Left forelimb (tissue), 1 donor: ENCODE measurements at regions not wholly inside any gene's neighbourhood (a gene's known extent, or its start where the extent isn't known, plus 50 kb on each side); places are given as distances from the start of the nearest gene placed in this dataset.

Experiments used
- DNase-seq: peaks from one replicate; pipeline ENCODE4 v3.0.0-alpha.2; 2018; ENCODE audit warnings: low spot score

DNA sequence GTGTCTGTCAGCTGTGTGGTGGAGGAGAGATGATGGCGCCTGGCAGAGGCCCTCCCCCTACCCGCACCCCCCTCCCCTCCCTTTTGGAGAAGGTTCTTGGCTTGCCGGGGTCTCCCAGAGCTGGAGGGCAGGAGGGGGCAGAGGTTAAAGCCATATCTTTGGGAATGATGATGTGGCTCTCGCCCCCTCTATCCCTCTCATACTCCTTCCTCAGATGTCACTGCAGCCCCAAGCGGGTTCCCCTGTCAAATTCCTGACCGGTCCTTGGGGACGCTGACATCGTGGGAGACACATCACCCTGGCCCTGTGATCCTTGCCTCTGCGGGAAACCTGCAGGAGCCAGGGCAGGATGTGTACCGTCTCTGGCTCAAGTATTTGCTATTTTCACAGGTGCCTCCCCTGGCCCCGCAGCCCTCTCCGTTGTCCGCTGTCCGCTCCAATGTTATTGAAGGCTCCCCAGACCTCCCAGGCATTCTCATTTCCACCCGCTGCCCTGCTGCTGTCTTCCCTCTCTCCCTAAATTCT, 109.5 kb downstream of the FOXD1 start:
- no peak for DNase-seq

DNA sequence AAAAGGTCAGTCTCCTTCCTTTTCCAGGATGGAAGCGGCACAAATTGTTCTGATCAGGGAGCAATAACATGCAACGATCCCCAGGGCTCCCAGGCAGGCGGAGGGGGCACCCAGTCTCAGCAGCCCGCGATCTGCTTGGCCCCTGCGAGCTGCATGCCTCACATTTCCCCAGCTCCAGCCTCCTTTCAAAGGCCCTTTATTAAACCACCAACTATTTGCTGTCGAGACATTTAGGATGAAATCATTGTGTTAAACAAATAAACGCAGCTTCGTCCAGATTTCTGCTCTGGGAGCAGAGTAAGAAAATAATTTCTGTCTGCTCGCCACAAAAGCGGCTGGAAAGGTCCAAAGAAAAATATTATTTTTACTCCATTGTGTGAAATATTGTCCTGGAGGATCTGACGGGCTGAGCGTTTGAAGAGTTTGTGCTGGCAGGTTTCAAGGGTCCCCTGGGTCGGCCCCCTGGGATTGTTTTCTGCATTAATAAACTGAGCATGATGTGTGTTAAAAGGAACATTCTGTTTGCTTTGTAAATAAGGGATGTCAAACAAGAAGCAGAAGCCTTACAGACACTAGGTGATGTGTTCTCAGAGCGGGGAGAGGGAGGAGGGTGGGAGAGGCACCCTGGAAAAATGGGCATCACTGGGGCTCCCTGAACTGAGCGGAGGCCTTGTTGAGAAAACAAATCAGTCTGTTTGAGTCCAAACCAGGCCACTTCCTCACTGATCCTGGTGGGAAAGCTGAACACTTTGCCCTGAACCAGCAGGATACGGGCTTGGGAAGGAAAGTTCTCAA, 110.1 kb downstream of the FOXD1 start:
- no peak for DNase-seq

DNA sequence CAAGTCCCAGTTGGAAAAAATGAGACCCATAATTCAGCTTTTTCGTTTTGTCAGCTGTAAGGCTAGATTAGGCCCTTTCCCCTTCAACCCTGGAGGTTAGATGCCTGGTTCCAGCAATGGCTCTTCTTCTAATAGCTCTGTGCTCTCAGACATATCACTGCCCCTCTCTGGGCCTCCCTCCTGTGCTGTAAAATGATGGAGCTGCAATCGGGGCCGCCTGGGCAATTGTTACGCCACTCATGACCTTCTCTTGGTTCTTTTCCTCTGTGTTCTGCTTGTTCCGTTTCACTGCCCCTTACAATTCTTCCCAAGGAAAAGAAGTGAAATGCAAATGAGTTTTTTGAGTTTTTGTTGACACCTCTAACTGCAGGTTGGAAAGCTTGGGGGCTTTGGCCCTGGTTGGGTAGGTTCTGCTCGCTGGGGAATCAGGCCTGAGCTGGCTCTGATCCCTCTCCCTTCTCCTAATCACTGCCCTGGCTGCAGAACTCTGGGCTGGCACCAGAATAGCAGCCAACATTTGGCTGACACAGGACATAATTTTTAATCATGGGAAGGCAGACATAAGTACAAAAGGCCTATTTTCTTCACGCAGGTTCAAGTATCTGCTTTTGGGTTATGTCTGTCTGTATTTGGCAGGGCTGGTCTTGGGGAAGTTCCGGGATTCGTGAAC, 110.9 kb downstream of the FOXD1 start:
- DNase-seq: no peak

DNA sequence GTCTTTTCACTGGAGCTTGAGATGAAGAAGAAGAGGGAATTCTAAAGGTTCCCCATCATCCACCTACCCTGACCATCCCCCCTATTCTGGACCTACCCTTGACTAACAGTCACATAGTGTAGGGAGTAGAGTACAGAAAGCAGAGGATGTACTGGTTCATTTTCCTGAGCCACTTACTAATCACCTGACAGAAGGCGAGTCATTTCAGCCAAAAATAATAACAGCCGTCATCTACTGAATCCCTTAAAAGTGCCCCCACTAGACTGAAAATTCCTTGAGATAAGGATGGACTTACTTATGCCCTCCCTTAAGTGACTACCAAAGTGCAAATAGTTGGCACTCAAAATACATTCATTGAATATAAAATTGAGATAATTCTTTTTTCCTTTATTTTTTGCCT, 112.2 kb downstream of the FOXD1 start:
- DNase-seq: no peak

DNA sequence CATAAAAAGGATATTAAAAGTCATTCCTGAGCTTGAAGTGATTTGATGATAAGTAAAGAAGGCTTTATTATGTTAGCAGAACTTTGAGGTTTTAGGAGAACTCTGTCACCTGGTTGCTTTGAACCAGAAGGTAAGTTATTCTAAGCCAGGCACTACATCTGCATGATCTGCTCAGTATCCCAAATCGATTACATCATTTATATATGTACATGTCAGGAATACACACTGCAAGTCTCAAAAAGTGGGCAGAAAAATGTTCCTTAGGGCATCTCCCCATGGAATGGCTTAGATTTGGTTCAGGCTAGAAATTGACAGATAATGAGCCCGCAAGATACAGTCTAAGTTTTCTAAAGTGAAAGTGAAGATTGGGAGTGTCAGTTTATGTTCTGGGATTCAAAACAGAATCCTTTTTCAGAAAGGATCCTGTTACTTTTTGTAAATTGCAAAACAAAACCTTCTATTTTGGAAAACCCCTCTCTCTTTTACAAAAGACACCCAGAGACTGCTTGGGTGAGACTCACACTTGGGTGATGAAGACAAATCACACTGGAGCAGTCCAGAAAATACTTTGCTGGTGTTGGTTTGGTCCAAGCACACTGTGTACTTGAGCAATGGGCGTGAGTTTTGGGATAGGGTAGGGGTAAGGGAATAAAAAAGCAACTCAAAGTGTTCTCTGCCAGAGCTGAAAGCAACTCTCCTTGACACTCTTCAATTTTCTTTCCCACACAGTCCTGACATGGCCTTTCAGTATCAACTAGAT, 114.5 kb downstream of the FOXD1 start:
- DNase-seq: no peak

DNA sequence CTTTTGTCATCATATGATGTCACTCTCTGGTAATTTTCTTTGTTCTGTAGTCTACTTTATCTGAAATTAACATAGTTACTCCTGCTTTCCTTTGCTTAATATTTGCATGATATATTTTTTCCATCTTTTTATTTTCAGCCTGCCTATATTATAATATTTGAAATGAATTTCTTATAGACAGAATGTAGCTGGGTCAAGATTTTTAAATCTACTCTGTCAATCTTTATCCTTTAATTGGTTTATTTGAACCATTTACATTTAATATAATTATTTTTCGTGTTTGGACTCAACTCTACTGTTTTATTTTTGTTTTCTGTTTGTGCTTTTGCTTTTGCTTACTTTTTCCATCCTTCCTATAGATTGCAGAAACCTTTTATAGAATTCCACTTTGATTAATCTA, 118.0 kb downstream of the FOXD1 start:
- DNase-seq: no peak

DNA sequence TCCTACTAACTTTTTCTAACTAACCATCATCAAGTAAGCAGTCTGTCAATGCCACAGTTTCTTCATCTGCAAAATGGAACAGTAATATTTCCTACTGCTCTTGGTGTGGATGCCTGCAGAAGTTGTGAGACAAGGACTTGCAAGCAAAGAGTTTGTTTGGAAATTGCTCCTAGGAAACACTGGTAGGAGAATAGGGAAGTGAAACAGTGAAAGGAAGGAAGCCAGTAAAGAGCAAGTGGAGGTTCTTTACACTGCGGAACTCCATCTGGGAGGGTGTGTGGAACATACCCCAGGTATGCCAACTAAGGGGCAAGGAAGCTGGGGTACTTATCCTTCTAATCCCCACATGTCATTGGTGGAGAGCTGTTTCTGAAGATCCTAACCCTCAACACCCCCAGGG, 119.9 kb downstream of the FOXD1 start:
- no peak for DNase-seq

DNA sequence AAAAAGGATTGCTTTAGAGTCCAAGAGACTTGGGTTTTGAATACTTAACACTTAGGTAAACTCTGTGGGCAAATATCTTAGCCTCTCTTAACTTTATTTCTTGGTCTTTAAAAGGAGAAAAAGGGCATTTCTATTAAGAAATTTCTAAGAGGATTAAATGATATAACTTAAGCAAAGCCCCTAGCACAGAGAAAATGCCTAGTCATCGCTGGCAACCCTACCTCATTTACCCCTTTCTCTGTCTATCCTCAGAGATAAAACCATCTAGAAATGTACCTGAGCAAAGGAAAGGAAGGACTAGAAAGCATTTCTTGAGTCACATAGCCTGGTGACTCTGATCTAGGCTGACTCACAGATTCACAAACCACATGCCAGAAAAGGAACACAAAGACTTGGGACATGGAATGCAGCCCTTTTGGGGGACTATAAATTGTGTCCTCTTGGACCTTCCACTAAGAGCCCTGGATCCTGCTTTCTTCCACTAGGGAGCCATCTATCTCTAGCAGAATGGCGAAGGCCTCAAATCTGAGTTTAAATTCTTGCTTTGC, 120.6 kb downstream of the FOXD1 start:
- no peak for DNase-seq

DNA sequence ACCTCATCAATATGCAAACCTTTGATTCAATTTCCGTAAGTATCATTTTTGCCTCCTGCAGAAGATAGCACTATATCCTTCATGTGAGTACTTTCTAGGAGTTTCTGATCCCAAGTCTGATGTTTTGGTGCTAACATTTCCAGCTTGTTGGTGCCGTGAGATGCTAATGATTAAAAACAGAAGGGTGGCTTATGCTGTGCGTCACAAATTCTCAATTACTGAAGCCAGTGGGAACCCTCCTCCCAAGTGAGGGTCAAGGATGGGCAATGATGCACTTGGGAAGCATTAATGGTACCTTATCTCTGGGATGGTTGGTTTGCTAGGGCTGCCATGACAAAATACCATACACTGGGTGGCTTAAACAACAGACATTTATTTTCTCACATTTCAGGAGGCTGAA, 123.0 kb downstream of the FOXD1 start:
- no peak for DNase-seq

DNA sequence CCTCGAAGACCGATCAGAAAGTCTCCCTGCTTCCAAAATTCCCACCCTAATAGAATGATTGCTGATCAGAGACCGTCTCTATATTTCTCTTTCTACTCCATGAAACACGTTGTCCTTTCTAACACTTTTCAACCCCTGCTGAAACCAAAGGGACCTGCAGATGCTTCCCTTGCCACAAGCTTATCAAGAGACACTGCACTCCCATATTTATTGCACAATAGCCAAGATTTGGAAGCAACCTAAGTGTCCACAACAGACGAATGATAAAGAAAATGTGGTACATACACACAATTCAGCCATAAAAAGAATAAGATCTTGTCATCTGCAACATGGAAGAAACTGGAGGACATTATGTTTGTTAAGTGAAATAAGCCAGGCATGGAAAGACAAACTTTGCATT, 125.1 kb downstream of the FOXD1 start:
- no peak for DNase-seq

DNA sequence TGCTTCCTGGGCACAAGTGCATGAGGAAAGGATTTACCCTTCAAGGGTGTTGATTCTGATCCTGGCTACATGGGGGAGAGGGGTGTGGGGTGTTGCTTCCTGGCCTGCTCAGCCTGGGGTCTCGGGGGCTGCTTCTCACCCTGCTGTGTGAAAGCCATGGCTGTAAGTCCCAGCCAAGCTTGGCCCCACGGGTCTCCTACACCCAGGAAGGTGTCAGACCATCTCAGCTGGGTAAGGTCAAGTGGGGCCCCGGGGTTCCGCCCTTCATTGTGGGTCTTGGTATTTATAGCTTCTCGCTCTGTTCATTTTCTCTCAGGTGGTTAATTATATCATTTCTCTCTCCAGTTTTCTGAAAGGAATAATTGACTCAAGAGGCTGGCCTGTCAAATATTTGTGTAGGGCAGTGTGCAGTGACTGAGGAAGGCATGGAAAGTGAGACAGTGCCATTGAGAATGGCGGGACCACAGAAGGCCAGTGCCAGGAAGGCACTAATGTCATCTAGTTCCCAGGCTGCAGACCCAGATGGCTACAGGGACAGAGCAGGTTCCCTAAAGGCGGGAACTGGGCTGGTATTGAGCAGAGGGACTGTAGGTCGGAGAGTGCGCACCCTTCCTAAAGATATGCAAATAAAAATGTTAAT, 126.0 kb downstream of the FOXD1 start:
- no peak for DNase-seq

DNA sequence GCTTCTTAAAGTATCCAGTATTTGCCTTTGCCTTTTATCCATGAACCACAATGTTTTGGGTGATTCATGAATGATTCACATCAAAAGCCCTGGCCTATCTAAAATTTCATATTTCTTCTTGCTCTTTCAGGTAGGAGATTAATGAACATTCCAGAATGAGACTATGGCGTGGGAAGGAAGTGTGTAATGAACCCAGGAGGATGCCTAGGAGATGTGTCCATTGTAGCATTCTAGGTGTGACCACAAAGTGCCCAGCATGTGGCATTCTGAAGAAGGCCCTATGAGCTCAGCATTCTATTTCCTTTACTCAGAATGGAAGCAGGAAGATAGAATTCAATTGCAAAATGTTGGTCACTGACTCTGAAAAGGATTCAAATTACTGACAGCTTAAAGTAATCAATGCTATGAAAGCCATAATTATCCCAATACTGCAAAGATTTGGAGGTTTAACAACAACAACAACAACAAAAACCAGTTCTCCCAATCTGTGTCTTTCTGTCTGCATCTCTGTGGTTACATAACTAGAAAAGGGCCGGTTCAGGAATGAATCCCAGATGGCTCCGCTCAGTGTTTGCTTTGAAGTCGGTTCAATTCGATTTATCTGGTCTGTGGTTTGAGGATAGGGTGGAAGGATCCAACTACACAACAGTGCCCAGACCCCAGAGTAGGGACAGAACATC, 126.7 kb downstream of the FOXD1 start:
- DNase-seq: no peak

DNA sequence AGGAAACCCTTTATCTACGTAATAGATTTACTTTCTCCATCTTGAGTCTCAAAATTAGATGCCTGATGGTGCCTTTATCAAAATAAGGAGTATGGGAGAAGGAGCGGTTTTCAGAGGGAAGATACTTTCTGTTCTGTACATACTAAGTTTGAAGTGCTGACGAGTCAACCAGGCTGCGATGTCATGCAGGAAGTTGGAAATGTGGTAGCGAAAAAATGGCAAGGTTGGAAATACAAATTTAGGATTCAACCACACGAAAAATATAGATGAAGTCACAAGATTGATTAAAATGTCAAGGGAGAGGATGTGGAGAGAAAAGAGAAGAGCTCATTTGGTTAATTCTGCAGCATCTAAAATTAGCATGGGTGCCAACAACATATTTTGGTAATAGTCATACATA, 129.5 kb downstream of the FOXD1 start:
- DNase-seq: no peak

DNA sequence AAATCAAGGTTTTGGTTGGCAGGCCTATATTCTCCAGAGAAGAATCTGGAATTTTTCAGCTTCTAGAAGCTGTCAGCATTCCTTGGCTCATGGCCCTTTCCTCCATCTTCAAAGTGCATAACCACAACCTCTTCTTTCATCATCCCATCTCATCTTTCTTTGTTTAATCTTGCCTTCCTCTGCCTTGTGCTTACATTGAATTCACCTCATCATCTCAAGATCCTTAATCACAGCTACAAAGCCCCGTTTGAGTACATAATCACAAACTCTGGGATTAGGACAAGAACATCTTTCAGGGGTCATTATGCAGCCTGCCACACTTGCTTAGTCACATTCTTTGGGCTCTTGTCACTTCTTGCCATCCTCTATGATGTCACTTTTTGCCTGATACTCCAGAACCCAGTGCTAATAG, 130.3 kb downstream of the FOXD1 start:
- DNase-seq: no peak

DNA sequence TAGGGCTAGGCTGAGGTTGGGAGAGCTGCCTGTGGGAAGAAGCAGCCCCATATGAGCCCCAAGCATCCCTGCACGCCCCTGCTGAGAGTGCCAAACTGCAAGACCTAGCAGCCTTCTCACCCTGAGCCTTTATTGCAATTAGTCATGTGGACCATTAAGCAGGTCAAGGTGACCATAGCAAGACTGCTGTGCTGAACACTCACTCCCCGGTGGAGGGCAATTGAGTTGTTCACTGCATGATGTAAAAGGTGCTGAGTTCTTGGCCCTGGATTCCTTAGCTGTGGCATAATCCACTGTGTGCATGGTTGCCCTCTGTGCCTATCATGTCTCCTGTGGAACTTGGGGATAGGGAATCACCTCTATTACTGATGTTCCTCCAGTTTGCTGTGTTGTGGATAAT, 131.1 kb downstream of the FOXD1 start:
- DNase-seq: no peak

DNA sequence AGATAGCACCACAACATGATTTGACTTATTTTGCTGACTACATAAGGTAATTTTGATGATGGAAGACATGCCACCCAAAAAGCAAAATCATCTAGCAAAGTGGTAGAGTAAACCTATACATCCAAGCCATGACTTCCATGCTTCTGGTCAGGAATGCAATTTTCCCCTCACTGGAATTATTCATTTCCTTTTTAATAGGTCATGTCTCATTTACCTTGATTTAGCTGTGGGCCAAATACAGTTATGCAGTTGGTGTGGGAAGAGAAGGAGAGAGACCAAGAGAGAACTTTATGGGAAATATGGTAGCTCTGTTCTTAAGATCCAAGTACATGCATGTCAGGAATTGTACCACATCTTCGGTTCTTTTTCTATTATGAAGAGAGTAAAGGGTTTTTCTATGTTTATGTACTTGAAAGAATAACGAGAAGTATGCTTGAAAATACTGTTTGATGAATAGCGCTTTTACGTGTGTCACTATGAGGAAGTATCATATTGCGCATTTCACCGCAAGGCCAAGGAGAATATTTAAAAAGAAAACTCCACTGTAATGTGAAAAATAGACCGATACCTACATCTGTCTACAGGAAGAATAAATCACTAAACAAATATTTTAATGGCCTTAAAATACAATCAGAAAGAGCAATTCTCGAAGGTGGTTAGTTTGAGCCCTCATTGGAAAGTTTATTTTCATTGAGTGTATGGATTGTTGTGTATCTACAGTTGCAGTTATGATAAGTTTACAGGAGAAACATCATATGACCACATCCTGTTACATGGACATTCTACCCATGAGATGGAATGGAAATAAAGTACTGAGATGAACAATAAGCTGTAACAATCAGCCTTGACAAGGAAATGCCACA, 134.0 kb downstream of the FOXD1 start:
- DNase-seq: no peak

DNA sequence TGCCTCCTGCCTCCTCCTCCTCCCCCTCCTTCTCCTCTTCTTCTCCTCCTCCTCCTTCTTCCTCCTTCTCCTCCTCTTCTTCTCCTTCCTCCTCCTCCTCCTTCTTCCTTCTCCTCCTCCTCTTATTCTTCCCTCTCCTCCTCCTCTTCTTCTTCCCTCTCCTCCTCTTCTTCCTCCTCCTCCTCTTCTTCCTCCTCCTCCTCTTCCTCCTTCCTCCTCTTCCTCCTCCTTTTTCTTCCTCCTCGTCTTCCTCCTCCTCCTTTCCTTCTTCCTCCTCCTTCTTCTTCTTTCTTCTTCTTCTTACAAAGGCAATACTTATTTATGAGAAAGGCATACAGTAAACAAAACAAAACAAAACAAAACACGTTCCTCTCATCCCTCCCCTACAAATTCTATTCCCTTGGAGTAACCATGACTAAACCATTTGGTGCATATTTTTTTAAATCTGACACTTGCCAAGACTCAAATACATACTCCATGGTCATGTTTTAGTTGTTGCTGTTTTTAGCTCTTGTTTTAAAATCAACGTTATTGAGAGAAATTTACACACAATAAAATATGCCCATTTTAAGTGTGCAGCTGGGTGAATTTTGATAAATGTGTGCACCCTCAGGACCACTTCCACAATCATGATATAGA, 135.6 kb downstream of the FOXD1 start:
- no peak for DNase-seq

DNA sequence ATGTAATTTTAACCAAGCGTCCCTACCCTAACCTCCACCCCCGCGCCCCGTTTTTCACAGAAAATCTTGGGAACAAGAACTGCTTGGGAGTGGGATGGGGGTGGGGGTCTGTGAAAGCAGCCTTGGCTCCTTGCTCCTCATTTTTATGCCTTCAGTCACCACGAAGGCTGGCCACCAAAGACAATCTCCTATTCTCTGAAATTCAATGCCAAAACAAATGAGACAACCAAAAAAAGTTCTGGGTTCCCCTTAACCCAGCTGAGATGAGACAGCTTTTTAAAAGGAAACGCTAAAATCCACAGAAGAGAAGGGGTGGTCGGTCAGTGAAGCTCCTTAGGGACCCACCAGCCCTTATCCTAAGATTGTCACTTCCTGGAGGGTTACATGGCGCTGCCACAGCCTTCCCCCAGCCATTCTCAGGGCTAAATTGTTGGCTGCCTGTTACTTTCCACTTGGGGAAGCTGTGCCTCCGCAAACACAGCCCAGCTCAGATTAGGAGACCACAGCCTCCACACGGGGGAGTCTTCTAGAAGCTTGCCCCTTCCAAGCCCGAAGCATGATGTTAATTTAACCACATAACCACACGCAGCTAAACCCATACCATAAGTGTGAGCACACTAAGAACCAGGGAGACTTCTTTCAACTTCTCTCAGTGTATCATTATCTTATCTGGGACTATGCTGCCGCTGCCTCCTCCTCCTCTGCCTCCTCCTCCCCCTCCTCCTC, 136.3 kb downstream of the FOXD1 start:
- DNase-seq: no peak
